ENCODE measurements at regions not wholly inside any gene's neighbourhood (a gene's known extent, or its start where the extent isn't known, plus 50 kb on each side); places are given as distances from the start of the nearest gene placed in this dataset.
"Not testable (repeated sequence)": the region's sequence is repeated elsewhere in the genome, so short reads cannot be mapped to it uniquely, and the experiment has no call there.

DNA sequence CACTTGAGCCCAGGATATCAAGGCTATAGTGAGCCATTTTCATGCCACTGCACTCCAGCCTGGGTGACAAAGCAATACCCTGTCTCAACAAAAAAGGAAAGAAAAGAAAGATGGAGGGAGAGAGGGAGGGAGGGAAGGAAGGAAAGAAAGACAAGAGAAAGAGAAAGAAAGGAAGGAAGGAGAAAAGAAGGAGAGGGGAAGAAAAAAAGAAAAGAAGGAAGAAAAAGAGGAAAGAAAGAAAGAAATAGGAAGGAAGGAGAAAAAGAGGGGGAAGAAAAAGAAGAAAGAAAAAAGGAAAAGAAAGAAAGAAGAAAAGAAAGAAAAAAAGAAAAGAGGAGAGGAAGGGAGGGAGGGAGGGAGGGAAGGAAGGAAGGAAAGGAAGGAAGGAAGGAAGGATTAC is 321.5 kb upstream of the CNTNAP2 start:
- no peak for DNase-seq (ENCODE audit: low spot score)

DNA sequence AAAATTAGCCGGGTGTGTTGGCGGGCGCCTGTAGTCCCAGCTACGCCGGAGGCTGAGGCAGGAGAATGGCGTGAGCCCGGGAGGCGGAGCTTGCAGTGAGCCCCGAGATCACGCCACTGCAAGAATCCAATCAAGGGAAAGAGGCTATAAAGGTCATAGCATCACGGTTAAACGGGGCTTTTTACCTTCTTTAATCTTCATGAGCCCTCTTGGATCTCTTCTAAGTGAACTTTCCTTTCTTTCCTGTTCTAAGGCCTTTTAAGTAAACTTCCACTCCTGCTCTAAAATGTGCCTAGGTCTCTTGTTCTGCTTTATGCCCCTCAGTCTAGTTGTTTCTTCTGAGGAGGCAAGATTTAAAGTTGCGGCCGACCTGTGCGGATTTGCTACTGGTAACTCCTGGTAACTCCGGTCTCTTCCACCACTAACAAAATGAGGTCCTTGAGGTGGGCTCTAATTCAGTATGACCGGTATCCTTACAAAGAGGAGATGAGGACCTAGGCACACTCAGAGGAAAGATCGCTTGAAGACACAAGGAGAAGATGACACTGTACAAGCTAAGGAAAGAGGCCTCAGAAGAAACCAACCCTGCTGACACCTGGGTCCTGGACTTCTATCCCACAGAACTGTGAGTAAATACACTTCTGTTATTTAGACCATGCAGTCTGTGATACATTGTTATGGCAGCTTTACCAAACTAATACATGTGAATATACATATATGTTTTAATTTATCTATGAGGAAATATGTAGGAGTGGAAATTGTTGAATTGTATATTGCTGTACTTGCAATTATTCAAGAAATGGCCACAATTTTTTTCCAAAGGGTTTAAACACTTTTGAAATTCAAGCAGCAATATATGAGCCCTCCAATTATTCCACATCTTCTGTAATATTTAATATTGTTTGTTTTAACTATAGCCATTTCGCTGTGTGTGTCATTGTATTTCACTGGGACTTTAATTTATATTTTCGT is 331.5 kb upstream of the CNTNAP2 start:
- DNase-seq (ENCODE audit: low spot score), result no peak

DNA sequence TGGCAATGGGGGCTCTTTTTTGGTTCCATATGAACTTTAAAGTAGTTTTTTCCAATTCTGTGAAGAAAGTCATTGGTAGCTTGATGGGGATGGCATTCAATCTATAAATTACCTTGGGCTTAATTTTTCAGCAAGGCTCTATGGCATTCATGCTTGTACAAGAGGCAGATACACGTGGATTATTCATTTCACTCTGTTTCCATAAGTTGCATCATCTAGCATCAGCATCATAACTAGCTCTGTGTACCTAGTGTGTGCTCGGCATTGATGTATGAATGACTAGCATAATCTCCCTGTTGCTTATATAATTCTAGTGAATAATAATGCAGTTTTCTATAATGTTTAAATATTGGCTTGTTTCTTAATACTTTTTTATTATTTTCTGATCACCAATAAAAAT is 335.2 kb upstream of the CNTNAP2 start:
- DNase-seq (ENCODE audit: low spot score), result not testable (repeated sequence)

DNA sequence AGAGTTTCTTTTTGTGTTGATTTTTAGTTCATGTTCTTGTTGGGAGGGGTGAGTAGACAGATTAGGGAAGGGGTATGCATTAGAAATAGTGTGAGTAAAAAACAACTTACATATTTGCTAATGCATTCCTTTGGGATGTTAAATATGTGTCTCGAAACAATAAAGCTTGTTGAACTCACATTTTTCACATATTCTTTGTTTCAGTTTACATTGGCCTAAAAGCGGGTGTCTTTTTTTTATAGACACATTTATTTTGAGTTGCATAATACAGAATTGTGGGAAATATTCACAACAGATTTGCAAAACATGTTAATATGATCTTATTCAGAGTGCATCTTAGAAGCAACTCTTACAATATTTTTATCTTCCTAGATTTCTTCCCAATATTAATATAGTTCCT is 337.5 kb upstream of the CNTNAP2 start:
- DNase-seq (ENCODE audit: low spot score), result no peak

DNA sequence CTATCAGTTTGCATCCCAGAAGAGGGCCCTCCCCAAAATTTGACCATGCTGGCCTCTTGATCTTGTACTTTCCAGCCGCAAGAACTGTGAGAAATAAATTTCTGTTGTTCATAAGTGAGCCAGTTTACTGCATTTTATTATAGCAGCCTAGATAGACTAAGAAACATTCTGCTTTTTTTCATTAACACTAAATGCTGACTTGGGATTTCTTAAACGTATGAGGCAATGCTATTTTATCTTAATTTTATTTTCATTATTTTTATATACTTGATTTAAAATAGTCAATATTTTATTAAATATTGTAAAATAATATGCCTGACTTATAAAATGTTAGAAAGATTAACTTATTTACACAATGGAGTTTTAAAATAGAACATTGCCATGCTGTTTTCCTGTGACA is 341.8 kb upstream of the CNTNAP2 start:
- DNase-seq (ENCODE audit: low spot score), result no peak

DNA sequence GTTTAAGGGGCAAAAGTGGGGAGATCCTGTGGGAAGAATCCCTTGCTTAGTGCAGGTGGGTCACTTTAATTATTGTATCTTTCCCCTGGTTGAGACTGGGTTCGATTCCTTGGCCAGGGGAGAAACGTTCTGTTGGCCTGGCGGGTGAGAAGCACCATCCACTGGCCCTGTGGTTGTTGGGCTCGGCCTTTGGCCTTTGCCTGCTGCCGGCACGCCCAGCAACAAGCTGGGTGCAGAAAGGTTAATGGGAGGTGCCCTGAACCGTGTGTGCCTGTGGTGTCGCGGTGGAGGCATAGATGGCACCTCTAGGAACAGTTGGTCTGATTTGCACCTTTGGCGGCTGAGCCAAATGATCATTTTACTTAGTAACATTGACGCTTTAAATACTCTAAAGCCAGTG is 363.6 kb upstream of the CNTNAP2 start:
- no peak for DNase-seq (ENCODE audit: low spot score)

DNA sequence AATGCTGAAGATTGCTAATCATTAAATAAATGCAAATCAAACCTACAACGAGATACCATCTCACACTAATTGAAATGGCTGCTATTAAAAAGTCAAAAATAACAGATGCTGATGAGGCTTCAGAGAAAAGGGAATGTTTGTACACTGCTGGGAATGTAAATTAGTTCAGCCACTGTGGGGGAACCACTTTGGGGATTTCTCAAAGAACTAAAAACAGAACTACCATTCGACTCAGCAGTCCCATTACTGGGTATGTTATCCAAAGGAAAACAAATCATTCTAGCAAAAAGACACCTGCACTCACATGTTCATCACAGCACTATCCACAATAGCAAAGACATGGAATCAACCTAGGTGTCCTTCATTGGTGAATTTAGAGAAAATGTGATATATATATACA is 379.0 kb upstream of the CNTNAP2 start:
- no peak for DNase-seq (ENCODE audit: low spot score)

DNA sequence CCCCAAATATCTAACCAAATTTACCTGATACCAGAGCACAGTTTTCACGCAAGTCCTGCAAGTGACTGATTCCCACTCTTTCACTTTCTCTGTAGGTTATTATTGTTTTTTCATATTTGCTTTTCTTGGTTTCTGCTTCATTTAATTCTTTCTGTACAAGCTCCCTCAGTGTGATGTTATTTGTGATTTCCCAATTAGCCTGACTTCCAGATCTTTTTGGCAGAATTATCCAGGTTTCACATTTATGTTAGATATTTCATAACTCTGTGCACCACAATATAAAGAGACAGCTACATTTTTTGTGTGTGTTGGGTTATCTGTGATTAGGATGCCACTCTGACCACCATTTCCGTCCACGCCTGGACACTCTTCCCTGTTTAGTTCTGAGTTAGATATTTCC is 381.5 kb upstream of the CNTNAP2 start:
- DNase-seq (ENCODE audit: low spot score), result no peak

DNA sequence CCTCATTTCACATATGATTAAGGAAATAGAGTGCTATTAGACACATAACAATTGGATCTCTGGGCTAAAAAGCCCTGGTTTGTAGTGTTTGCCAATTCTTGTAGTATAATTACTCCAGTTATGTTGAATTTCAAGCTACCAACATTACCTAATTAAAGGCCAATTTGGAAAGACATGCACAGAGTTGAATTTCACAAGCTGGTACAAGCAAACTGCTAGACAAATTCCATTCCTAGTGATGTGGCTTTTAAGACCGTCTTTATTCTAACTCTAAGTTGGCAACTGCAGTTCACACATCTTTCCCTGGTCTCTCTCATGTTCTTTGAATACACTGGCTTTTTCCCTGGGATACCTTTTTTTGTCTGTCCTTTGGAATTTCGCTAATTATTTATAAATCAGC is 384.1 kb upstream of the CNTNAP2 start:
- no peak for DNase-seq (ENCODE audit: low spot score)

DNA sequence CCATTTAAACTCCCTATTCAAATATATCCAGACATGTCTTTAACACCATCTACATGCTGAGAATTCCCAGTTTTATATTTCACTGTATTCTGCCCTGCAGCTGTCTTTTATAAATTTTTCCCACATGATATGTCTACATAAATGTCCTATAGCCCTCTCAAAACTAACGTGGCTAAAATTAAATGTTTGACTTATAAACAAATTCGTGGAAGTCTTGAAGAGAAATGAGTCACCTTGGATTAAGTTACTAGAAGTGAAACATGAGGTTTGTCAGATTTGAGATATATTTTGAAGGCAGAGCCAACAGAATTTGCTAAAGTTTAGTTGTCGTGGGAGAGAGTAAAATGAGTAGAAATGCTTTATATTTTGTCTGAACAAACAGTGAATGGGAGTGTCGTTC is 386.9 kb upstream of the CNTNAP2 start:
- no peak for DNase-seq (ENCODE audit: low spot score)

DNA sequence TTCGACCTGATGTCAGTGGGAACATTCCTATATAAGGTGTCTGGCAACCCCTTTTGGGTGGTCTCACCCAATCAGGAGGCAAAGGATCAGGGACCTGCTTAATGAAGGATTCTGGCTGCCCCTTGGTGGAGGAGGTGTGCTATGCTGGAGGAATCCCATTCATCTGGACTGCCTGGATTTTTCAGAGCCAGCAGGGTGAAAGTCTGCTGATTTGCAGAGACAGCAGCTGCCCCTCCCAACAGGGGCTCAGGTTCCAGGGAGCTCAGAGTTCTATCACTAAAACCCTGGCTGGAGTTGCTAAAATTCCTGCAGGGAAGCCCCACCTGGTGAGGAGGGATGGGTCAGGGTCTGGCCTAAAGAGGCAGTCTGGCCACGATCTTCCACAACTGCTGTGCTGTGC is 398.5 kb upstream of the CNTNAP2 start:
- no peak for DNase-seq (ENCODE audit: low spot score)

DNA sequence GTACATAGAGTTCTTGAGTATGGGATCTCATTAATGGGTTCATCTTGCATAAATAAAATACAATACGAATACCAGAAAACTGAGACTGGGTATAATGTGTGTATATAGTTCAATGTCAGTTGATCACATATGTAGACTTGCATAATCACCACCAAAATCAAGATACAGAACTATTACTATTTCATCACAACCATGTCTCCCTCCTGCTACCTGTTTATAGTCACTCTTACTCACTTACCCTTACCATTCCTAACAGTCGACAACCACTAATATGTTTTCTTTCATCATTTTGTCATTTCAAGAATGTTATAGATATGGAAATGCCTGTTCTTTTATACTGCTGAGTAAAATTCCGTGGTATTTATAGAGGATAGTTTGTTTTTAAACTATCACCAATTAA is 416.1 kb upstream of the CNTNAP2 start:
- DNase-seq (ENCODE audit: low spot score), result no peak

DNA sequence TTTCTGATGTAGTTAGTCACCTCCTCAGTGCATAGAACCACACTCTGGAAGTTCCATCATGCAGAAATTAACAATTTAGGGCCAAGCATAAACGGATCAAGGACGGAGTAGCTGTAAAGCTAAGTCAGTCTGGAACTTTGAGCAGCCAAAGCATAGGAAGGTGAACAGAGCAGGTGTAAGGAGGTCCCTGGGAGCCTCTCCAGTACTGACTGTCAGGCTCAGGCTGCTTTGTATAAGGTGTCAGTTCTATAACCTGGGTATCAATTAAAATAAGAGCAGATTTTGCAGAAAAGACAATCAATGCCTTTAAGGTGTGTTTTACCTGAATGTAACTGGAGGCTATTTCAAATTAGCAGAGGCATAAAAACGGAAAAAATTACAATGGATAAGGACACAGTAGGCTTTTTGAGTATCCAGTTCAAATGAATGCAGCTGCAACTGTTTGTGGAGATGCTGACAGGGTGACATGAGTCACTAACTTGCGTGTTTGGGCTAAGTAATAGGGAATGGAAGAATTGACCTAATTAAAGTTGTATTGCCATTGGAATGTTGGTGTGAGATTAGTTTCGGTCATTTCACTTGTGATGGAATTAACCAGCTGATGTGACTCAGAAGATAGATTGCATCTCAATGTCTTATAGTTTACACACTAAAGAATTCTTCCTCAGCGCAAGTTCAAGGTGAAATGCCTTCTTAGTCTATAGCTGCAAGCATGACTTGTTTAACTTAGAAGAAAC is 417.9 kb upstream of the CNTNAP2 start:
- no peak for DNase-seq (ENCODE audit: low spot score)

DNA sequence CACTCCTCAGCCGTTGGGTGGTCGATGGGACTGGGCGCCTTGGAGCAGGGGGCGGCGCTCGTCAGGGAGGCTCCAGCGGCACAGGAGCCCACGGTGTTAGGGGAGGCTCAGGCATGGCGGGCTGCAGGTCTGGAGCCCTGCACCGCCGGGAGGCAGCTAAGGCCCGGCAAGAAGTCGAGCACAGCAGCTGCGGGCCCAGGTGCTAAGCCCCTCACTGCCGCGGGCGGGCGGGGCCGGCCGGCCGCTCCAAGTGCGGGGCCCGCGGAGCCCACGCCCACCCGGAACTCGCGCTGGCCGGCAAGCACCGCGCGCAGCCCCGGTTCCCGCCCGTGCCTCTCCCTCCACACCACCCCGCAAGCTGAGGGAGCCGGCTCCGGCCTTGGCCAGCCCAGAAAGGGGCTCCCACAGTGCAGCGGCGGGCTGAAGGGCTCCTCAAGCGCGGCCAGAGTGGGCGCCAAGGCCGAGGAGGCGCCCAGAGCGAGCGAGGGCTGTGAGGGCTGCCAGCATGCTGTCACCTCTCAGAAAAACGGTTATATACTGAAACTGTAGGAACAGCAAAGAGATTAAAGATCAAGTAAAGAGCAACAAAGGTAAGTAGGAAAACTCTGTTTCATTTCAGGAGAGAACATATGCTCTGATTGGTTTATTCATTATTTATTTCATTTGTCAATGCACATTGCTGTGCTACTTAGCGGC is 419.0 kb upstream of the CNTNAP2 start:
- not testable (repeated sequence) for DNase-seq (ENCODE audit: low spot score)

DNA sequence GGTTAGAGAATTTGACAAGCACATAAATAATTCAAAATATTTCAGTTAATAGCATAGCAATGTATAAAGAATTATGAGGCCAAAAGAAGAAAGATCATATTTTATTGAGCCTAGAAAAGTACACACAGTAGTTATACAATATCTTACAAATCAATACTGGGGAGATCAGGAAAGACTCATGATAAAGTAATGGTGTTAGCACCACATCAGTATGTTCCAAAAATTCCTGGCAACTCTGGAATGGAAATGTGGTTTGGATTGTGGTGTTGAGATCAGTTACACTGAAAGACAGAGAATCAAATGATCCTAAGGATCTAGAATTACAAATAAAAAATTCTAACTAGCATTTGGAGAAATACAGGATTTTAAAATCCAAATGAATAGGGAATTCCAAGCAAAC is 420.5 kb upstream of the CNTNAP2 start:
- no peak for DNase-seq (ENCODE audit: low spot score)

DNA sequence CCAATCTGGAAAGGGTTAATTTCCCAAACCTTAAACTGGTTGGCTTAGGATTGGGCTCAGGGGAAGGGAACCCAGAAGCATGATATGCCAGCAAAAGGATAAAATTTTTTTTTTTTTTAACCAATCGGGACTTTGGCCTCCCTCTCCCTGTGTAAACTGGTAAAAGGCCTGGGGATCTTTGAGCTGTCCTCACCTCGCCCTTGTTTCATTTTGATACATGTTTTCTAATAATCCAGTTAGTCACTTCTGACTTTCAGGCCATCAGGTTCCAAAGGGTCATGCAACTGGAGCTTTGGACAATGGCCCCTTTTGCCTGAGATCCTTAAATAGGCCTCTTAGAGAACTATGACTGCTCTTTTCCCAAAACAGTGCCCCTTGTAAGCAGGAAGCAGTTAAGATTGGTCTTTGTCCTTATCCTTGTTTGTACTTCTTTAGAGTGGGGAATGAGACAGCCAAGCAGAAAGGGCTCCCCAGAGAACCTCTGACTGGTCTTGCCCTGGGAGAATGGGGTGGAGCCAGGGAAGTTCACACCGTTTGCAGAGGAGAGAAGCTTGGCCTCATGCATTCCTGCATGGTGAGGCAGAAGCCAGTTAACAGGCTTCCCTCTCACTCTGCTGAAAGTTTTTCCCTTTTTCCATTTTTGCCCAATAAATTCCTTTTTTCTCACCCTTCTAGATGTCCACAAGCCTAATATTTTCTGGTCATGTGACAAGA is 424.2 kb upstream of the CNTNAP2 start:
- no peak for DNase-seq (ENCODE audit: low spot score)

DNA sequence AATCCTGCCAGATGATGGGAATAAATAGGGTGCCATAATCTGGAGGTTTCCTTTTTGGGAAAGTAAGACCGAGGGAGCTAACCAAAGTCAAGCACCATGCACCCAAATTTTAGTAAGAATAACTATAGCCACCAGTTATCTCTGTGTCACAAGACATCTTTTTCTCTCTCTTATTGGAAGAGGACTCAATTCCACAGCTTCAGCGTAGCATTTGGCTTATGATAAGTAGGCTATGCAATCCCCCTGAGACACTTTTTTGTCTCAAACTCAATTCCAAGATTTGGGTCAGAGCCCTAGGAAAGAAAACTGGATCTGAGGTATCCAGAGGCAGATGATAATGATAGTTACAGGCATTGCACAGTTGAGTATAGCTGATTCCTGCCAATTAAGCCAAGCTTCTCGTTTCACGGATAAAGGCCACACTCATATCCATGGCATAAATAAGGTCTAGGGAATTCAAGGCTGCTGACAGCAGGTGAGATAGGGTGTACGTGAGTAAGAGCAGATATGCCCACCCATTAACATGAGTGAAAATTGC is 425.2 kb upstream of the CNTNAP2 start:
- no peak for DNase-seq (ENCODE audit: low spot score)

DNA sequence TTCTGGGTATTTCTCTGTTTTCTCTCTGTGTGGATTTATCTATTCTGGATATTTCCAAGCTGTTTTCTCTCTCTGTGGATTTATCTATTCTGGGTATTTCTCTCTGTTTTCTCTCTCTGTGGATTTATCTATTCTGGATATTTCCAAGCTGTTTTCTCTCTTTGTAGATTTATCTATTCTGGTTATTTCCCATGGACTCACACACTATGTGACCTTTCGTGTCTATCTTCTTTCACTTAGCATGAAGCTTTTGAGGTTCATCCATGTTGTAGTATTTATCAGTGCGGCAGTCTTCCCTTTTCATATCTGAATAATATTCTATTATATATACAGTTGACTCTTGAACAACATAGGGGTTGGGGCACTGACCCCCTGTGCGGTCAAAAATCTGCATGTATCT is 435.0 kb upstream of the CNTNAP2 start:
- no peak for DNase-seq (ENCODE audit: low spot score)

DNA sequence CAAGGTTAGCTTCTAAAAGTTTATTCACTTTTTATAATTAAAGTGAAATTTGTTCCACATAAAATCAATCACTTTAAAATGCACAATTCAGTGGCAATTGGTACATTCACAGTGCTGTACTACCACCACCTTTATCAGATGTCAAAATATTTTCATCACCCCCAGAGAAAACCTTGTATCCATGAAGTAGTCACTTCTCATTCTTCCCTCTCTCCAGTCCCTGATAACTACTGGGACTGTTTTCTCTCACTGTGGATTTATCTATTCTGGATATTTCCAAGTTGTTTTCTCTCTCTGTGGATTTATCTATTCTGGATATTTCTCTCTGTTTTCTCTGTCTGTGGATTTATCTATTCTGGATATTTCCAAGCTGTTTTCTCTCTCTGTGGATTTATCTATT is 435.4 kb upstream of the CNTNAP2 start:
- DNase-seq (ENCODE audit: low spot score), result no peak

DNA sequence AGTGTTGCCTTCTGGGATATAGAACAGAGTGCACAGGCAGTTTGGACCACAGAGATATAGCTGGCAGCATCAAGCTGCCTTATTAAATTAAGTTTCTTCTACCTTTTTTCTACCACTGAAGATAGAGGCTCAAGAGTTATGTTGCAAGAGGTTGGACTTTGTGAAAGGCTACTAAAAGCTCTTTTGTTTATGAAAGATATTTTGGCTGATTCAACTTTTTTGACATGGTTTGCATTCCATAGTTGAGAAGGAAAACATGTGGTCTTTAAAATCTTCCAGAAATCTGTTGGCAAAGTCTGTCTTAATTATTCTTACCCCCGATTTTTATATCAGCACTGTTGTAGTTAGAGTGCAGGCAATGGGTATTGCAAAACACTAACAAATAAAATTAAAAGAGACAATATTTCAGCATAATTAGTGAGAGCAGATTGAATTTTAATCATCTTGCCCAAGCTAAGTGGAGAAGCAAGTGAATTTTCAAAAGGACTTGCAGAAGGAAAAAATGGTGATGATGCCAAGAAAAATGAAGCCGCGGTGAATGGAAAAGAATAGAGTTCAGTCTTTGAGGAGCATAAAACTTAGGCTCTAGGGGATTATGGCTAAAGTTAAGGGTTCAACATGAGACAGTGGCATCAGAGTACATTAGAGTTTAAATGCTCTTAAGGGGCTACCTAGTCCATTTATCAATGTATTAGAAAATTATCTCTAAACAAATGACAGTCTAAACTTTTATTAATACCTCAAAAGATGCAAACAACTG is 450.9 kb upstream of the CNTNAP2 start:
- no peak for DNase-seq (ENCODE audit: low spot score)

DNA sequence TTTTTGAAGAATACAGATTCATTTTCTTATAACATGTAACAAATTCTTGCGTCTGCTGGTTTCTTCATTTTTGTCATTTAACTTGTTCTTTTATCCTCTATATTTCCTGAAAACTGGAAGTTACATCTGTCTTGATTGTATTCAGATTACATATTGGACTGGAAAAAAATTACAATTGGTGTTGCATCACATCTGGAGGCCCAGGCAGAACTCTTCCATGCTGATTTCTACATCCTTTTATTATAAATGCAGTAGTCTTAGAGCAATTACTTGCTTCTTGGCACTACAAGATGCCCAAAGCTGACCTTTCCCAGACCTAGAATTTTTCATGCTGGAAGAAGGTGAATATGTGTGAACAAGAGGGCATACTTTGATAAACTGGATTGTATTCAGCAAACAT is 460.9 kb upstream of the CNTNAP2 start:
- DNase-seq (ENCODE audit: low spot score), result no peak

All from GM03348 (cell line).